Loucy (cell line): ENCODE measurements at regions not wholly inside any gene's neighbourhood (a gene's known extent, or its start where the extent isn't known, plus 50 kb on each side); places are given as distances from the start of the nearest gene placed in this dataset.

Source experiments
- EZH2phosphoT487 ChIP-seq: fragments of 200-600 bp; IDR thresholded peaks from 2 replicates; pipeline ENCODE4 v1.6.1; 2018; ENCODE audit warnings: antibody characterized with exemption, mild to moderate bottlenecking, moderate library complexity, borderline replicate concordance
- TF ChIP-seq, protein P1 (sequence below): fragments of 200-600 bp; sonication (generic); conservative IDR thresholded peaks from 2 replicates; pipeline ENCODE4 v1.5.1; 2014; ENCODE audit warnings: mild to moderate bottlenecking, antibody characterized with exemption, low read length

GRCh38 chr2:191479680-191480023, 198.3 kb upstream of the NABP1 start:
- TF ChIP-seq, protein P1, sequence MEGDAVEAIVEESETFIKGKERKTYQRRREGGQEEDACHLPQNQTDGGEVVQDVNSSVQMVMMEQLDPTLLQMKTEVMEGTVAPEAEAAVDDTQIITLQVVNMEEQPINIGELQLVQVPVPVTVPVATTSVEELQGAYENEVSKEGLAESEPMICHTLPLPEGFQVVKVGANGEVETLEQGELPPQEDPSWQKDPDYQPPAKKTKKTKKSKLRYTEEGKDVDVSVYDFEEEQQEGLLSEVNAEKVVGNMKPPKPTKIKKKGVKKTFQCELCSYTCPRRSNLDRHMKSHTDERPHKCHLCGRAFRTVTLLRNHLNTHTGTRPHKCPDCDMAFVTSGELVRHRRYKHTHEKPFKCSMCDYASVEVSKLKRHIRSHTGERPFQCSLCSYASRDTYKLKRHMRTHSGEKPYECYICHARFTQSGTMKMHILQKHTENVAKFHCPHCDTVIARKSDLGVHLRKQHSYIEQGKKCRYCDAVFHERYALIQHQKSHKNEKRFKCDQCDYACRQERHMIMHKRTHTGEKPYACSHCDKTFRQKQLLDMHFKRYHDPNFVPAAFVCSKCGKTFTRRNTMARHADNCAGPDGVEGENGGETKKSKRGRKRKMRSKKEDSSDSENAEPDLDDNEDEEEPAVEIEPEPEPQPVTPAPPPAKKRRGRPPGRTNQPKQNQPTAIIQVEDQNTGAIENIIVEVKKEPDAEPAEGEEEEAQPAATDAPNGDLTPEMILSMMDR: no peak
- TF ChIP-seq EZH2phosphoT487: no peak
